ENCODE measurements at regions not wholly inside any gene's neighbourhood (a gene's known extent, or its start where the extent isn't known, plus 50 kb on each side); places are given as distances from the start of the nearest gene placed in this dataset.

- H3K4me3 ChIP-seq = no peak overlapping the region
- H3K27me3 ChIP-seq = peaks cover 56% of the 10 kb centered on the region
- H3K36me3 ChIP-seq = no peaks in the 10 kb centered on the region
- no peaks in the 10 kb centered on the region for H3K9me3 ChIP-seq
- no peak for DNase-seq
Observed at GRCh38 chr20:59526242-59527225, 77.8 kb upstream of the PHACTR3 start.

- H3K27me3 ChIP-seq = peaks cover 32% of the 10 kb centered on the region
- DNase-seq = no peak
- H3K4me3 ChIP-seq = no peak overlapping the region
- no peaks in the 10 kb centered on the region for H3K9me3 ChIP-seq
- no peaks in the 10 kb centered on the region for H3K36me3 ChIP-seq
Observed at GRCh38 chr20:59530782-59531181, 73.6 kb upstream of the PHACTR3 start.

GRCh38 chr20:59537991-59538390, 66.3 kb upstream of the PHACTR3 start:
- H3K9me3 ChIP-seq = no peaks in the 10 kb centered on the region
- no peaks in the 10 kb centered on the region for H3K36me3 ChIP-seq
- no peaks in the 10 kb centered on the region; the same call in 1 of the 2 replicates for H3K27me3 ChIP-seq
- H3K4me3 ChIP-seq = no peak overlapping the region
- no peak for DNase-seq

GRCh38 chr20:59547596-59547995, 56.7 kb upstream of the PHACTR3 start:
- peaks cover 8% of the 10 kb centered on the region for H3K27me3 ChIP-seq
- H3K36me3 ChIP-seq = no peaks in the 10 kb centered on the region
- H3K9me3 ChIP-seq = no peaks in the 10 kb centered on the region
- no peak for DNase-seq
- H3K4me3 ChIP-seq = no peak overlapping the region

Measured in MG63 (cell line).